Breast epithelium (tissue), 3 donors: ENCODE measurements at regions not wholly inside any gene's neighbourhood (a gene's known extent, or its start where the extent isn't known, plus 50 kb on each side); places are given as distances from the start of the nearest gene placed in this dataset.

Source experiments
- POLR2A ChIP-seq: fragments of 450-650 bp; IDR thresholded peaks from one replicate; pipeline ENCODE4 v1.6.1; 2016; ENCODE audit warnings: antibody characterized with exemption, mild to moderate bottlenecking, moderate library complexity
- TF ChIP-seq, protein P1 (sequence below), 3 donors: fragments of 450-650 bp; IDR thresholded peaks; one replicate each; pipeline ENCODE4 v1.5.1; 2016 to 2017; ENCODE audit warnings: antibody characterized with exemption in 3 of 3, mild to moderate bottlenecking in 3 of 3, moderate library complexity in 3 of 3

GRCh38 chr14:34063470-34064164, 112.7 kb upstream of the EGLN3 start:
- TF ChIP-seq, protein P1, sequence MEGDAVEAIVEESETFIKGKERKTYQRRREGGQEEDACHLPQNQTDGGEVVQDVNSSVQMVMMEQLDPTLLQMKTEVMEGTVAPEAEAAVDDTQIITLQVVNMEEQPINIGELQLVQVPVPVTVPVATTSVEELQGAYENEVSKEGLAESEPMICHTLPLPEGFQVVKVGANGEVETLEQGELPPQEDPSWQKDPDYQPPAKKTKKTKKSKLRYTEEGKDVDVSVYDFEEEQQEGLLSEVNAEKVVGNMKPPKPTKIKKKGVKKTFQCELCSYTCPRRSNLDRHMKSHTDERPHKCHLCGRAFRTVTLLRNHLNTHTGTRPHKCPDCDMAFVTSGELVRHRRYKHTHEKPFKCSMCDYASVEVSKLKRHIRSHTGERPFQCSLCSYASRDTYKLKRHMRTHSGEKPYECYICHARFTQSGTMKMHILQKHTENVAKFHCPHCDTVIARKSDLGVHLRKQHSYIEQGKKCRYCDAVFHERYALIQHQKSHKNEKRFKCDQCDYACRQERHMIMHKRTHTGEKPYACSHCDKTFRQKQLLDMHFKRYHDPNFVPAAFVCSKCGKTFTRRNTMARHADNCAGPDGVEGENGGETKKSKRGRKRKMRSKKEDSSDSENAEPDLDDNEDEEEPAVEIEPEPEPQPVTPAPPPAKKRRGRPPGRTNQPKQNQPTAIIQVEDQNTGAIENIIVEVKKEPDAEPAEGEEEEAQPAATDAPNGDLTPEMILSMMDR (IDR thresholded peaks at IDR 0.05) = no peak
- no peak for TF ChIP-seq POLR2A
